Fibroblast of pulmonary artery (primary cell): ENCODE measurements at regions not wholly inside any gene's neighbourhood (a gene's known extent, or its start where the extent isn't known, plus 50 kb on each side); places are given as distances from the start of the nearest gene placed in this dataset.

Experiments
- DNase-seq: peaks from one replicate; pipeline ENCODE4 v3.0.0-alpha.2; 2010; ENCODE audit warnings: low read depth
- H3K4me3 ChIP-seq: replicated peaks from 2 replicates; pipeline ENCODE4 v1.5.1; 2011; ENCODE audit warnings: low read depth, mild to moderate bottlenecking, control low read depth, low read length, moderate library complexity
- CTCF ChIP-seq: IDR thresholded peaks from 2 replicates; pipeline ENCODE4 v1.5.1; 2011; ENCODE audit warnings: mild to moderate bottlenecking, control low read depth, low read length, inconsistent platforms; ENCODE audit errors: missing control alignments

GRCh38 chr11:92770419-92770818 lies 199.0 kb upstream of the MTNR1B start:
- DNase-seq = no peak
- H3K4me3 ChIP-seq = no peak overlapping the region
- no peak for TF ChIP-seq CTCF

- no peak for DNase-seq
- H3K4me3 ChIP-seq = no peak overlapping the region
- TF ChIP-seq CTCF = no peak
These were observed 198.5 kb upstream of the MTNR1B start for GRCh38 chr11:92770981-92771380.

- no peak for DNase-seq
- H3K4me3 ChIP-seq = no peak overlapping the region
- no peak for TF ChIP-seq CTCF
These were observed 197.8 kb upstream of the MTNR1B start for GRCh38 chr11:92771701-92772100.

GRCh38 chr11:92775003-92775676 lies 194.3 kb upstream of the MTNR1B start:
- DNase-seq = no peak
- TF ChIP-seq CTCF = no peak
- no peak overlapping the region for H3K4me3 ChIP-seq

GRCh38 chr11:92776676-92777075 lies 192.8 kb upstream of the MTNR1B start:
- no peak for TF ChIP-seq CTCF
- H3K4me3 ChIP-seq = no peak overlapping the region
- DNase-seq = no peak

GRCh38 chr11:92779746-92780145 lies 189.7 kb upstream of the MTNR1B start:
- TF ChIP-seq CTCF = no peak
- H3K4me3 ChIP-seq = no peak overlapping the region
- no peak for DNase-seq

- no peak overlapping the region for H3K4me3 ChIP-seq
- DNase-seq = no peak
- TF ChIP-seq CTCF = no peak
These were observed 188.3 kb upstream of the MTNR1B start for GRCh38 chr11:92781151-92781550.
